GM19468 (cell line): ENCODE measurements at regions not wholly inside any gene's neighbourhood (a gene's known extent, or its start where the extent isn't known, plus 50 kb on each side); places are given as distances from the start of the nearest gene placed in this dataset.
"Not testable (repeated sequence)": the region's sequence is repeated elsewhere in the genome, so short reads cannot be mapped to it uniquely, and the experiment has no call there.

ENCODE experiments used
- ATAC-seq: cut with Tn5 transposase; IDR thresholded peaks from one replicate; pipeline ENCODE4 v1.9.1; 2021; ENCODE audit warnings: mild to moderate bottlenecking, moderate library complexity, moderate number of reproducible peaks; ENCODE audit not compliant: unreplicated experiment; ENCODE audit errors: extremely low read depth

DNA sequence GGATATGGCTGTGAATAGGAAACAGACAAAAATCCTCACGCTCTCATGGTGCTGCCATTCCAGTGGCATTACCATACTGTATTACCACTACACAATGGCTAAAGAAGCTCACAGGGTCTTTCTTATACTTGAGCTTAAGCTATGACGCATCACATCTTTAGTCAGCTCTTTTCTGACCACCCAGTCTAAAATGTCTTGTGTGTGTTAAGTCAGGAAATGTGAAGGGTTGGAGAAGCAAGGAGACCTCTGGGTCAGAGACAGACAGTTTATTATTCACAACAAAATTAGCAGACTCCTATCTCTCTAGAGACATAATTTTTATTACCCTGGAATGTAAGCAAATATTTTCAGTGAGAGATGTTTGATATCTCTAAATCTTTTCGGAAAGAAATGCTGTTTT is 1583.2 kb upstream of the WWC1 start:
- ATAC-seq: no peak

DNA sequence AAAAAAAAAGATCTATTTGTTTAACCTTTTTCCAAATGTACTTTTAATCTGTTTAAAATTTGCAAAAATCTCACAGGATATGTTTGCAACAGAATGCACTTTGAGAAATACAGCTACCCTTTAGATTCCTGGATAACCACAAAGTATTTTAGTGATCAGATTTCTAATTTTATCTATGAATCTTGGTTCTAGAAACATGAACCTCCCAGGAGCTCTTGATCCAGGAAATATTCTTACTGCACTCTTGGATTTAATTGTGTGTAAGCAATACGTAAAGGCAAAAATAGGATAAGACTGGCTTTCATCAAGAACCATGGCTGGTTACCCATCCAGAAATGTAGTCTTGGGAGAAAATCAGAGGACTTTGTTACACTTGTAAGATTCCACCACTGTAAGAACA is 1581.8 kb upstream of the WWC1 start:
- ATAC-seq: no peak

DNA sequence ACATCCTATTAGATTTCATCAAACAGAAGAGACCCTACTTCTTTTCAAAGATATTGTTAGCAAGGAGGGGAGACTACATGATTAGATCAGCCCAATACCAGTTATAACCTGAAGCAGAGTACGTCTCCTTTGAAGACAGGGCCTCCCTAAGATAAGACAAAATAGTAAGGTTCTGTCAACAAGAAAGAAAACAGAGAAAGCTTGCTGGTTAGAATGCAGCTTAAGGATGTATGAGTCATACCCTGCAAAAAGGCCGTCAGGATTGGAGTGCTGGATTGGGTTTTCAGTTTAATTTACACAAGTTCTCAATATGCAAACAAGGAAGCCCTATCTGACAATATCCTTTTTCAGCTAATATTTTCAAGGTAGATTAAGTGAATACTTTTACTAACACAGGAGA is 1581.2 kb upstream of the WWC1 start:
- ATAC-seq: no peak

DNA sequence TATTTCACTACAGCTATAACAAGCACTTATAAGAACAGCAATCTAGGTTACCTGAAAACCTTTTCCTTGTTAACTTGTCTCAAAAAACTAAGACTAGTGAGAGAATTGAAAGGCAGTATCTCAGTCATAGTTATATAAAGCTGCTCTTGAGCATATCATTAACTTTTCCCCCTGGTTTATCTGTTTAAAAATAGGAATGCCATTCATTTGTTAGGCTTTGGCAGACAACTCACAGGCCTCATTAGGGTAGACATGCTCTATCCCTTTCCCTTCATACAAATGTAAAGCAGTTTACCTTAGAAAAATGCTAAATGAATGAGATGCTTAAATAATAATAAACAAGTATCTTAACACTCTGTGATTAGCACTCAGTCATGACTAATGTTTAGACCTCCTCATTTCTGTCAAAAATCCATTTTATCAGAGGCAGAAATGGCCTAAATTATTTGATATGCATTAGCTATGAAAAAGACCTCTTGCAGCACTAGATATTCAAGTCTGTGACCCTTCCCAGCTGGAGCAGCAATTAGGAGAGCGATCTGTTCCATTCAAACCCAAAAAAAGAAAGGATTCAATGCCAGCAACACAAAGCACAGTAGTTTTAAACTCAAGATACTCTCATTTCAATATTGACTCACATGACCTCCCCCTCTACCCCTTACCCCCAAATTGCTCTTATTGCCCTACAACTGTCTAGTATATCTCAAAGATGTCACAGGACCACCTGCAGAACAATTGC is 1578.8 kb upstream of the WWC1 start:
- no peak for ATAC-seq

DNA sequence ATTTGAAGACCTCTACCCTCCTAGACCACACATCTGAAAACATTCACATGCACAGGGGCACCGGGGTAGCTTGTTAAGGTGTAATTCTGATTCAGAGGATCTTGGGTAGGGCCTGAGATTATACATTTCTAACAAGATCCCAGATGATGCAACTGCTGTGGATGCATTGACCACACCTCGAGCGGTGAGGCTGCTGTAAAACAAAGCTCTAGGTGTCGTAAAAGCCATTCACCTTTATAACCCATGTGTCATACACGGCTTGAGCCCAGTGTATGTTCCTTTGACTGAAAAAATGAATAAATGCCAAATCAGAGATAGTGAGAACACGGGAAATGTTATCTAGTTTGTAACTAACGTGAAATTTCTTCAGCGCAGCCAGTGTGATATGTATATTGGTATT is 1578.2 kb upstream of the WWC1 start:
- no peak for ATAC-seq

DNA sequence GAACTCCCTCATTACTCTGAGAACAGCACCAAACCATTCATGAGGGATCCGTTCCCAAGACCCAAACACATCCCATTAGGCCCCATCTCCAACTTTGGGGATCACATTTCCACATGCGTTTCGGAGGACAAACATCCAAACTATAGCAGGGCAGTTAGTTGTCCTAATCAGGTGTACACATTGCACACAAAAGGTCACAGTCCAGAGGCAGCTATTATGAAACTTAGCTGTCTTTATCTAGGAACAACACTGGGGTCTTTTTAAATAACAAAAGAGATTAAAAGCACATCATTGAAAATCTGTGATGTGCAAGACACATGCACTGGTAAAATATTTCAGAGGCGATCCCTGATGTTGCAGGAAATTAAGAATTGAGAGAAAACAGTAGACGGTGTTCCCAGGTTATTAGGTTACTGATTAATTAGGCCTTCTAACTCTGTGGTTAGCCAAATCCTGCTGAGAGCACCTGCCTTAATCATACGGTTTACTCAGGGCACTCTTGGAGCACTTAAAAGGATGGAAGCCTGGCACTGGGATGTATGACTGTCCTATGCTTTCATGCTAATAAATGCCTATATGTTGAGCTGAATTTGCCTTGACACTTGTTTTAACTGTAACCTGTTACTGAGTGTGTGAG is 1574.5 kb upstream of the WWC1 start:
- ATAC-seq: no peak

DNA sequence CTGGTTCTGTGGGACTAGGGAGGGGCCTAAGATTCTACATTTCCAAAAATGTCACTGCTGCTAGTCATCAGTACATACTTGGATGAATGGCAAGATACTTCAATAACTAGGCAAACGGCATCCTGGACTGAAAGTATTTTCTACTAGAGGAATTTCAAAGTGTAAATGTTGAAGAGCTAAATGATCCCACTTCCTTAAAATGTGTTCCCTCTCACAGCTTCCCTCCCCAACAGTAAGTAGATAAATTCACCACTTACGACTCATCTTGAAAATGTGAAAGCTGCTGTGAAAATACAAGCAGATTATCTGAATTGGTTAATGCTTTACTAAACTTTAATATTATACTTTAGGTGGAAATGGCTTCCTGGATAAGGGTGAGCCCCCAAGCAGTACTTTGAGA is 1571.5 kb upstream of the WWC1 start:
- ATAC-seq: no peak

DNA sequence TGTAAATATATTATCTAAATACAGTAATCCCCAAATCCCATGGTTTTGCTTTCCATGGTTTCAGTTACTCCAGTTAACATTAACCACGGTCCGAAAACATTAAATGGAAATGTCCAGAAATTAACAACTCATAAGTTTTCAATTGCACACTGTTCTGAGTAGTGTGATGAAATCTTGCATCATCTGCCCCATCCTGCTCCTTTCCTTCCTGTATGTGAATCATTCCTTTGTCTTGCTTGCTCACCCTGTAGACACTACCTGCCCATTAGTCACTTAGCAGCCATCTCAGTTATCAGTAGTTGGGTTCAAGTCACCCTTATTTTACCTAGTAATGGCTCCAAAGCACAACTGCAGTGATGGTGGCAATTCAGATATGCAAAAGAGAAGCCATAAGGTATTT is 1568.5 kb upstream of the WWC1 start:
- ATAC-seq: no peak

DNA sequence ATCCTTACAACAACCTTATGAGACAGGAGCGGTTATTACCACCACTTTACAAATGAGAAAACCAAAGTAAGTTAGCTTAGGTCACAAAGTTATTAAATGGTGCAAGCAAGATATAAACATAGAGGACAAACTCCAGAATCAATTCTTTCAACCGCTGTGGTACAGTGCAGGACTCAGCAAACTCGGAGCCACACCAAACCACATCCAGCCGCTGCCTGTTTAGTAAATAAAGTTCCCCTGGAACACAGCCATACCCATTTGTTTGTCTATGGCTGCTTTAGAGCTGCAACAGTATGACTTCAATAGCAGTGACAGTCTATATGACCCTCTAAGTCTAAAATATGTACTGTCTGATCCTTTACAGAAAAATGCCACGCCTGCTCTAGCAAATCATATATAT is 1567.2 kb upstream of the WWC1 start:
- no peak for ATAC-seq

DNA sequence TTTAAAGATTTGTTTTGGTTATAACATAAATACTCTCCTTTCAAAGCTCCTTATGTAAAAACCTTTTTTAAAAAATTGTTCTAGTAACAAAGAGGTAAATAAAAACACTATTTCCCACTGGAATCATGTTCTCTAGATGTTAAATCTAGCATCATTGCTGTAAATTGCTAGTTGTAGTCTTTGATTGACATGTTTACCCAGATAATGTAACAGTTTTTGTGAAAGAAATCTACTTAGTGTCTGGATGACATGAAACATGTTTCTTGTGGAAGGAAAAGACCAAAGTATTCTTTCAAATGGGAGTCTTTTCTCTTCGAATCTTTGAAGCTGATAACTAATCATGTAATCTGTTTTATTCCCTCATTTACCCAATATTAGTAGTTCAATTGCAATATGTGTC is 1565.9 kb upstream of the WWC1 start:
- no peak for ATAC-seq

DNA sequence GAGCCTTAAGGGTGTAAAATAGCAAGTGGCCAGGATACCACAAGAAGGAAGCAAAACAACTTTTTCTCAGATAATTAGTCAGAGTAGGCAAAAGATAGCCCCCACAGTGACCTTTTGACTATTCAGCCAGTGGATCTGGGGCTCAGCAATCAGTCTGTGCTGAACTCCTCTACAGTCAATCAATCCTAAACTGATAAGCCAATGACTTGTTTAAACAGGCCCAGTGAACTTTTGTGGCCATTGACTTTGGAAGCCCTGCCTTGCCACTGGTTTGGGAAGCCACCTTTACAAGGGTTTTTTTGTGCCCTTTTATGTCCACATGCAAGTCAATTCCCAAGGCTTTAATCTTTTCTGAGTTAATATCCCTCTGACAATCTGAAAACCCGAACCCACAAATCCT is 1565.0 kb upstream of the WWC1 start:
- no peak for ATAC-seq

DNA sequence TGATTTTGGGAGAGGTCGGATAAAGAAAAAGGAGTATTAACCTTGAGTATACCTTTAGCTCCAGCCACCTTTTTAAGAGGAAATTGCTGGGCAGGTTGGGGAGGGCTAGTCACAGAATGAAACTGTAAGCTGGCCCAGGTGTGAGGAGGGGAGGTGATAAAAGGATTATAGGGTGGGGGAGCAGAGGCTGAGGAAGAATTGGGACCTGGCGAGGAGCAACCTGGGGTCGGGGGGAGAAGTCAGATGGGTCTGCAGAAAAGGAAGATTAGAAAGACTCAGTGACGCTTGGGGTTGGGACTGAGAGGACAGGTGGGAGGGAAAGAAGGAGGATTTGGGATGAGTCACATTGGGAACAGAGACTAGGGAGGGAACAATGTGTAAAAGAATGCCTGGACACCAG is 1548.5 kb upstream of the WWC1 start:
- not testable (repeated sequence) for ATAC-seq

DNA sequence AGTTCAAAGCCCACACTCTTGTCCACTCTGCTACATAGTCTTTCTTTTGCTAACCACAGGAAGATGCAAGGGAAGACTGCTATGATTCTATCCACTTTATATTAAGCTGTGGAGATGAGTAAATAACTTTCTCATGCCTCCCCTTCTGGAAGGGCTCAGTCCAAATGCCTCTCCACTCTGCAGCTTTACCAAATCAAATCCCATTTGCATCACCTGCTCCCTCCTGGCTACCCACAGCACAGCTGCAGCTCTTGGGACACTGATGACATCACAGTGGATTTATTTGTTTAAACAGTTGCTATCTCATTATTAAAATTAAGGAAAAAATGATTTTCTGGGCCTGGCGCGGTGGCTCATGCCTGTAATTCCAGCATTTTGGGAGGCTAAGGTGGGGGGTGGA is 1544.9 kb upstream of the WWC1 start:
- ATAC-seq: no peak

DNA sequence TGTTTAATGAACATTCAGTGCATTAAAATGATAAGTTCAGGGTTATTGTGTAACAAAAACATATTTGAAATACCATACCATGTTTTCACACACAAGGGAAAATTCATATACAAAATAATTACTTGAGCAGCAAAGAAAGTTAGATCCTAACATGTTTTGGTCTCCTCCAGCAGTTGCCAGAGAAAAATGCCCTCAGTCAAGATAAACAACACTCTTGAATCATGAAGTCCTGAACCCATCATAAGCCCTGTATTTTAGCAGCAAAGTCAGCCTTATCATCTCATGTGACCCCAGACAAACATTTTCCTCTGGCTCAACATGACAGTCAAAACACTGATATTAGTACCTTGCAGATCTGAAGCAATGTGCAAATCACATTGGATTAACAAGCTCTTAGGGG is 1541.1 kb upstream of the WWC1 start:
- no peak for ATAC-seq

DNA sequence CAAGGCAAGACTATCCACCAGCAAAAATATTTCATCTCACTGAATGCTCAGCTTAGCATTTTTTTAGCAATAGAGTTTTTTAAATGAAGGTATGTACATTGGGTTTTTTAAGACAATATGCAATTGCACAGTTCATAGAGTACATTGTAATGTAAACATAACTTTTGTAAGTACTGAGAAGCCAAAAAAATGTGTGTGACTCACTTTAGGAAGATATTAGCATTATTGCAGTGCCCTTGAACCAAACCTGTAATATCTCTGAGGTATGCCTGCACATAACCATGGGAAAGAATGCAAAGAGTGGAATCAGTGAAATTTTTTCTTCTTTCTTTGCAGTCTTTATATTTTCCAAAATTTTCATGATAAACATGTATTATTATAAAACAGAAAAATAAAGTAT is 1533.3 kb upstream of the WWC1 start:
- ATAC-seq: no peak

DNA sequence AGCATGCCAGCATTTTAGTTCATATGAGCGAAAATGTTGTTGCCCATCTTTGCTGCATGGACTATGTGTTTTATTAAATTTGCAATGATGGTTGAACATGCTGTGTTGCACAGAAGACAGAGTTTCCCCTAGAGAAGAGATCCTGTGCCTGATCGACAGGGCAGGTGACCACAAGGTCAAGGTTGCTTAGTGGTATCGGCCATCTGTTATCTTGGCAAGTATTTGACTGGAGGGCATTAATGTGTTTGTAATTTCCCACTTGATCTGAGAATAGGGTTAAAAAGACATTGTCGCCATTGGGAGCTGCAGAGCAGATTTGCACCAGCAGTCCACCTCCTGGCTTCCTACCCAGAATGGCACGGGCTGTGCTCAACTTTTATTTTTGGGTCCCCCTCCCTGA is 1523.6 kb upstream of the WWC1 start:
- ATAC-seq: no peak

DNA sequence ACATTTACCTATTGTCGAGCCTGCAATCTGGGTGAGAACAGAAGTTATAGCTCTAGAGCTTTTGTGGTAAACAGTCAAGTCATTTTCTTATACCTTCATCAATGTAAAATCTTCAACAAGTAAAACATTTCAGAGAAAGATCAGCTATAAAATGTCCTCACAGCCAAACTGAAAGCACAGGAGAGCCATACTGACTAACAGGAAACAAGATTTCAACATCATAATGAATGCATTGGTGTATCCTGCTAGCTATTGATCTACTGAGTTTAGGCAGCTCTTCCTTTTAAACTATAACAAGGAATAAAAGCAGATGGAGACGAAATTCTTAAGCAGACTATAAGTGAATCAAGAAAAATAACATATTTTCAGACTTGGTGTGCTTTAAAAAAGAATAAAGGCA is 1522.9 kb upstream of the WWC1 start:
- ATAC-seq: no peak

DNA sequence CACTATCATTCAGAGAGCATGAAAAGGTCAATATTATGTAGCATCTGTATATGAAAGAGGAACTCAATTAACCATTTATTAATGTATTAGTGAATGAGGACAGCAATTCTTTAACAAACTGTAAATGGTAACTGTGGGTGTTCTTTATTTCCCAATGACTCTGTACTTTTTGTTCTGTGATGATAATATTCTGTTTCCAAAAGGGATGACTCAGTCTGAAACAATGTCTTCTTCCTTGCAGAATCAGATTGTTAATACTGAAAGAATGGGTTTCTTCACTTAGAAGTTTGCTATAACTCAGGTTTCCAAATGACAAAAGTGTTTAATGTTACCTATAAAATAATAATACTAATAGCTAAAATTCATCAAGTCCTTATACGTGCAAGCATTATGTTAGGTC is 1518.7 kb upstream of the WWC1 start:
- no peak for ATAC-seq

DNA sequence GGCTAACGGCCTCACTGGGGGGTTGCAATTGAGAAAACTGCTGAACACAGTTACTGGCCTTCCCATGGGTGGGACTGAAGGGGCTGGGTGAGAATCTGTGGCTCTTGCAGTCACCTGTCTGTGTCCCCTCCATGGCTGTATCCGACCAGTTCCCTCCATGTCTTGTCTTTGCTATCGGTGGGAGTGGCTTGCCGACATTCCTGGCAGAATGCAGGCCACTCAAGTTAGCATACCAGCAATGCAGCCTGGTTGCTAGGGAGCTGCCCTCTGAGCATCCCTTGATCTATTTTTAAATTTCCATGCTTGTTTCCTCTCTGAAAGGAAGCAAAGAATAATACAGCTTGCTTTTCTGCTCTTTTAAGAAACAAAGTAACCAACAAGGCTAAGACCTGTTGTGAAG is 1509.7 kb upstream of the WWC1 start:
- ATAC-seq: no peak

DNA sequence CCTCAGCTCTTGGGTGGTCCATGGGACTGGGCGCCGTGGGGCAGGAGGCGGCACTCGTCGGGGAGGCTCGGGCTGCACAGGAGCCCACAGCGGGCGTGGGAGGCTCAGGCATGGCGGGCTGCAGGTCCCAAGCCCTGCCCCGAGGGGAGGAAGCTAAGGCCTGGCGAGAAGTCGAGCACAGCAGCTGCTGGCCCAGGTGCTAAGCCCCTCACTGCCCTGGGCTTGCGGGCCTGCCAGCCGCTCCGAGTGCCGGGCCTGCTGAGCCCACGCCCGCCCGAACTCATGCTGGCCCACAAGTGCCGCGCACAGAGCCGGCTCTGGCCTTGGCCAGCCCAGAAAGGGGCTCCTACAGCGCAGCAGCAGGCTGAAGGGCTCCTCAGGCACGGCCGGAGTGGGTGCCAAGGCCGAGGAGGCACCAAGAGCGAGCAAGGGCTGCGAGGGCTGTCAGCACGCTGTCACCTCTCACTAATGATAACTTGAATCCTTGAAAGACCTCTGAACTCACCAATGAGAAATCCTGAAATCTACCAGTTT is 1506.8 kb upstream of the WWC1 start:
- no peak for ATAC-seq

DNA sequence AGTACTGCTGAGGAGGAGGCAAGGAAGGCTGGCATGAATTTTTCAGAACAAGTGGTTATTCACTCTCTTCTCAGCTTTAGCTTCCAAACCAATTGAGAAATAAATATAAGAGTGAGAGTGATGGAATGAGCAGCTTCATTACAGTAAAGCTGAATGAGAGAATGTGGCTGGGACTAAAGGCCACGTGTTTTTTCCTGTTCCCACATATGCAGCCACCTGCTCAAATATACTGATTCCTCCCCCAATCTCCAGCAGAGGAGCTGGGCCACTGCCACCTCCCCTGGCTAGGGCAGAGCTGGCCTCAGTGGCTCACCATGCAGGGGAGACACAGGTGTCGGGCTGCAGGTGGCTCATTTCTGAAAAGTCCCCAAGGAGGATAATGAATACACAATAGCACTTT is 1505.3 kb upstream of the WWC1 start:
- ATAC-seq: no peak

DNA sequence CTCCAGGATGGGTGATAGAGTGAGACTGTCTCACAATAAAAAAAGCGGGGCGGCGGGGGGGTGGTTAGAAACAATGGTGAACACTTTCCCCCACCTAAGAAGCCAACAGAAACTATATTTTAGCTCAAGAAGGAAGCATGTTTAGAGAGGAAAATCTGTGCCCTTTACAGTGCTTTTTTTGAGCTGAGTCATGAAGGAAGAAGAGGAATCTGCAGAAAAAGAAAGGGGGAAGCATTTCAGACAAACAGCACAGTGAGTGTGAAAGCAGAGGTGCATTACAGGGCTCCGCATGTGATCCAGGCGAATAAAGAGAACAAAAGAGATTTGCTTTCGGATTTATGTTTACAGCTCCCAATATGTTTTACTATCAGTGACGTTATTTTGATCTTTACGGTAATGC is 1504.6 kb upstream of the WWC1 start:
- no peak for ATAC-seq
